Testis (tissue), 2 donors: ENCODE measurements at regions not wholly inside any gene's neighbourhood (a gene's known extent, or its start where the extent isn't known, plus 50 kb on each side); places are given as distances from the start of the nearest gene placed in this dataset.

Experiments
- CTCF ChIP-seq, 3 experiments: fragments of 450-650 bp in 2 of 3; fragments of 200-600 bp in 1 of 3; sonication (generic) in 1 of 3; IDR thresholded peaks; one replicate each; pipeline ENCODE4 v1.5.1; 2016 to 2019; ENCODE audit warnings: antibody characterized with exemption in 3 of 3, mild to moderate bottlenecking in 2 of 3, moderate library complexity in 1 of 3
- POLR2A ChIP-seq: fragments of 450-650 bp; IDR thresholded peaks from one replicate; pipeline ENCODE4 v1.6.1; 2017; ENCODE audit warnings: antibody characterized with exemption, mild to moderate bottlenecking, moderate library complexity

GRCh38 chr18:57922885-57923284 lies 119.8 kb upstream of the ATP8B1 start:
- TF ChIP-seq CTCF (IDR thresholded peaks at IDR 0.05) = no peak
- TF ChIP-seq POLR2A = no peak
